GM23338 (cell line): ENCODE measurements at regions not wholly inside any gene's neighbourhood (a gene's known extent, or its start where the extent isn't known, plus 50 kb on each side); places are given as distances from the start of the nearest gene placed in this dataset.

Source experiments
- ATAC-seq: fragments of 200-7000 bp; cut with Tn5 transposase; 3 replicates; pipeline ENCODE4 v1.9.1; 2020
- DNase-seq: peaks from one replicate; pipeline ENCODE4 v3.0.0-alpha.2; 2015; ENCODE audit warnings: low spot score
- H2AFZ ChIP-seq: fragments of 200-600 bp; sonication (generic); 2 replicates; pipeline ENCODE4 v1.8.0; 2016; ENCODE audit warnings: antibody characterized with exemption, mild to moderate bottlenecking, moderate library complexity
- H3F3A ChIP-seq: fragments of 200-600 bp; sonication (generic); replicated peaks from 2 replicates; pipeline ENCODE4 v1.8.0; 2017; ENCODE audit warnings: antibody characterized with exemption, mixed run types, low read depth
- H3K27ac ChIP-seq: fragments of 200-600 bp; sonication (generic); 2 replicates; pipeline ENCODE4 v1.6.1; 2016; ENCODE audit warnings: low read depth
- H3K27me3 ChIP-seq: fragments of 200-600 bp; sonication (generic); 2 replicates; pipeline ENCODE4 v1.8.0; 2016; ENCODE audit warnings: mild to moderate bottlenecking, mixed run types, moderate library complexity; ENCODE audit not compliant: insufficient read depth
- H3K36me3 ChIP-seq: fragments of 200-600 bp; sonication (generic); 2 replicates; pipeline ENCODE4 v1.8.0; 2016; ENCODE audit warnings: mild to moderate bottlenecking; ENCODE audit not compliant: insufficient read depth
- H3K4me1 ChIP-seq: fragments of 200-600 bp; sonication (generic); 2 replicates; pipeline ENCODE4 v1.8.0; 2016; ENCODE audit warnings: mild to moderate bottlenecking, moderate library complexity; ENCODE audit not compliant: insufficient read depth
- H3K4me2 ChIP-seq: fragments of 200-600 bp; sonication (generic); 2 replicates; pipeline ENCODE4 v1.7.1; 2017; ENCODE audit warnings: mixed run types
- H3K4me3 ChIP-seq: fragments of 200-600 bp; sonication (generic); 2 replicates; pipeline ENCODE4 v1.6.1; 2016; ENCODE audit warnings: mixed run types
- H3K79me2 ChIP-seq: fragments of 200-600 bp; sonication (generic); replicated peaks from 2 replicates; pipeline ENCODE4 v1.8.0; 2017; ENCODE audit warnings: mild to moderate bottlenecking; ENCODE audit not compliant: insufficient read depth
- H3K9me2 ChIP-seq: fragments of 200-600 bp; sonication (generic); 2 replicates; pipeline ENCODE4 v1.8.0; 2017; ENCODE audit not compliant: insufficient read depth
- H4K20me1 ChIP-seq: fragments of 200-600 bp; sonication (generic); replicated peaks from 2 replicates; pipeline ENCODE4 v1.8.0; 2017; ENCODE audit warnings: mild to moderate bottlenecking; ENCODE audit not compliant: insufficient read depth
- H3K27ac Mint-ChIP-seq: 2 replicates; pipeline ENCODE4 v1.8.0; 2020; ENCODE audit warnings: inconsistent platforms, mild to moderate bottlenecking, moderate library complexity, mixed read lengths
- H3K27me3 Mint-ChIP-seq: 3 replicates; pipeline ENCODE4 v1.8.0; 2022; ENCODE audit warnings: low read depth, mild to moderate bottlenecking, moderate library complexity, mixed read lengths, inconsistent platforms; ENCODE audit not compliant: insufficient read depth, poor library complexity
- H3K36me3 Mint-ChIP-seq: 3 replicates; pipeline ENCODE4 v1.8.0; 2021; ENCODE audit warnings: low read depth, mild to moderate bottlenecking, inconsistent platforms, moderate library complexity, mixed read lengths
- H3K4me1 Mint-ChIP-seq: 3 replicates; pipeline ENCODE4 v1.8.0; 2020; ENCODE audit warnings: mild to moderate bottlenecking, inconsistent platforms, mixed read lengths
- H3K4me3 Mint-ChIP-seq: 3 replicates; pipeline ENCODE4 v1.8.0; 2021; ENCODE audit warnings: moderate library complexity, mild to moderate bottlenecking, inconsistent platforms, mixed read lengths
- H3K9me3 Mint-ChIP-seq: 3 replicates; pipeline ENCODE4 v1.8.0; 2020; ENCODE audit warnings: moderate library complexity, mild to moderate bottlenecking, inconsistent platforms, mixed read lengths
- CREB1 ChIP-seq: fragments of 250-450 bp; sonication (Bioruptor Pico); IDR thresholded peaks from 2 replicates; pipeline ENCODE4 v1.5.0; 2020; ENCODE audit warnings: low read depth, mild to moderate bottlenecking, moderate library complexity
- CTCF ChIP-seq, 2 experiments: fragments of 200-600 bp in 1 of 2; sonication (generic) in 1 of 2; conservative IDR thresholded peaks; 2 replicates each; pipeline versions ENCODE4 v1.5.1 to v1.6.1; 2016 to 2017; ENCODE audit warnings: antibody characterized with exemption in 2 of 2, low read depth in 2 of 2, mild to moderate bottlenecking in 2 of 2, moderate library complexity in 1 of 2
- EZH2 ChIP-seq: fragments of 200-600 bp; sonication (generic); IDR thresholded peaks from one replicate; pipeline ENCODE4 v1.8.0; 2017; ENCODE audit warnings: antibody characterized with exemption, mild to moderate bottlenecking, low read depth; ENCODE audit not compliant: unreplicated experiment
- EZH2phosphoT487 ChIP-seq: fragments of 200-600 bp; sonication (generic); IDR thresholded peaks from one replicate; pipeline ENCODE4 v1.8.1; 2018; ENCODE audit warnings: antibody characterized with exemption; ENCODE audit not compliant: unreplicated experiment
- JUNB ChIP-seq: IDR thresholded peaks from one replicate; pipeline ENCODE4 v1.6.1; 2016; ENCODE audit warnings: antibody characterized with exemption; ENCODE audit not compliant: unreplicated experiment
- NANOG ChIP-seq: IDR thresholded peaks from 2 replicates; pipeline ENCODE4 v1.6.1; 2016; ENCODE audit warnings: antibody characterized with exemption, borderline replicate concordance
- POLR2AphosphoS5 ChIP-seq: IDR thresholded peaks from 2 replicates; pipeline ENCODE4 v1.6.1; 2016; ENCODE audit warnings: antibody characterized with exemption, low read depth
- REST ChIP-seq: IDR thresholded peaks from one replicate; pipeline ENCODE4 v1.6.1; 2018; ENCODE audit warnings: antibody characterized with exemption; ENCODE audit not compliant: unreplicated experiment
- STAT1 ChIP-seq: IDR thresholded peaks from one replicate; pipeline ENCODE4 v1.6.1; 2016; ENCODE audit warnings: antibody characterized with exemption; ENCODE audit not compliant: unreplicated experiment
- ZNF114 ChIP-seq: fragments of 250-450 bp; sonication (Bioruptor Pico); IDR thresholded peaks from 2 replicates; pipeline ENCODE4 v1.5.0; 2020; ENCODE audit warnings: mild to moderate bottlenecking, moderate library complexity
- ZNF331 ChIP-seq: fragments of 250-450 bp; sonication (Bioruptor Pico); IDR thresholded peaks from 2 replicates; pipeline ENCODE4 v1.5.0; 2020; ENCODE audit warnings: low read depth, mild to moderate bottlenecking, moderate library complexity
- ZNF462 ChIP-seq: fragments of 250-450 bp; sonication (Bioruptor Pico); IDR thresholded peaks from 2 replicates; pipeline ENCODE4 v1.5.0; 2020; ENCODE audit warnings: mild to moderate bottlenecking, moderate library complexity
- TF ChIP-seq, protein P1 (sequence below): IDR thresholded peaks from 2 replicates; pipeline ENCODE4 v1.6.1; 2016; ENCODE audit warnings: antibody characterized with exemption

DNA sequence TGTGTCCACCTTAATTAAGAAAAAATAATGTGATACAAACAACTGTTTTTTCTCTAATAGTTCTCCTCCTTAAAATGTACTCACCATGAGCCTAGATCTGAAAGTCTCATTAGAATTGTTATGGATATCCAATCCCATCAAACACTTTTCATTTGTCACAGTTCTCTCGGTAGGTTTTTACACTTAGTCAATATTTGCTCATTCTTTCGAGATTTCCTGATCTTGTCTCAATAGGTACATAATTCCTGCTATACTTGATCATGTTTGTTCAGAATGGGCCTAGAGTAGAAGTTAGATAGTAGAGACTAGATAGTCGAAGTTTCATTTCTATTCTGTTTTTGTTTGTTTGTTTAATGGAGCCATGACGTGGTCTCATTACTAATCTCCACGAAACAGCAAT is 2005.7 kb downstream of the NCAM2 start:
- no peaks in the 10 kb centered on the region for H3K9me3 Mint-ChIP-seq
- Histone ChIP-seq H3K79me2 (no peaks in the 10 kb centered on the region), H2AFZ (no peak overlapping the region), H3K4me2 (no peak overlapping the region), H3K36me3 (no peaks in the 10 kb centered on the region), H3K4me1 (no peaks in the 10 kb centered on the region), H3K27ac (no peak overlapping the region), H3K4me3 (no peak overlapping the region), H3K9me2 (no peaks in the 10 kb centered on the region), H3K27me3 (no peaks in the 10 kb centered on the region), H4K20me1 (no peaks in the 10 kb centered on the region), H3F3A (no peaks in the 10 kb centered on the region)
- H3K4me3 Mint-ChIP-seq, result no peak overlapping the region
- H3K36me3 Mint-ChIP-seq, result no peaks in the 10 kb centered on the region
- no peaks in the 10 kb centered on the region for H3K27me3 Mint-ChIP-seq
- no peak overlapping the region for H3K27ac Mint-ChIP-seq
- peaks cover 4% of the 10 kb centered on the region; the same call in 2 of the 3 replicates for H3K4me1 Mint-ChIP-seq
- ATAC-seq (no peak), DNase-seq (no peak)
- TF ChIP-seq ZNF462 (CRISPR knock-in tag), result no peak
- no peak for TF ChIP-seq CREB1 (CRISPR knock-in tag)
- TF ChIP-seq CTCF (conservative IDR thresholded peaks at IDR 0.05; ENCODE audit: low read depth in 2 of 2), result no peak
- TF ChIP-seq EZH2phosphoT487, result no peak
- no peak for TF ChIP-seq STAT1
- TF ChIP-seq EZH2, result no peak
- no peak for TF ChIP-seq ZNF331
- no peak for TF ChIP-seq ZNF114 (CRISPR knock-in tag)
- TF ChIP-seq REST, result no peak
- TF ChIP-seq NANOG, result no peak
- TF ChIP-seq, protein P1, sequence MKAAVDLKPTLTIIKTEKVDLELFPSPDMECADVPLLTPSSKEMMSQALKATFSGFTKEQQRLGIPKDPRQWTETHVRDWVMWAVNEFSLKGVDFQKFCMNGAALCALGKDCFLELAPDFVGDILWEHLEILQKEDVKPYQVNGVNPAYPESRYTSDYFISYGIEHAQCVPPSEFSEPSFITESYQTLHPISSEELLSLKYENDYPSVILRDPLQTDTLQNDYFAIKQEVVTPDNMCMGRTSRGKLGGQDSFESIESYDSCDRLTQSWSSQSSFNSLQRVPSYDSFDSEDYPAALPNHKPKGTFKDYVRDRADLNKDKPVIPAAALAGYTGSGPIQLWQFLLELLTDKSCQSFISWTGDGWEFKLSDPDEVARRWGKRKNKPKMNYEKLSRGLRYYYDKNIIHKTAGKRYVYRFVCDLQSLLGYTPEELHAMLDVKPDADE, result no peak
- no peak for TF ChIP-seq JUNB
- TF ChIP-seq POLR2AphosphoS5, result no peak
